C1 segment of cervical spinal cord (tissue), 14 donors: ENCODE measurements at regions not wholly inside any gene's neighbourhood (a gene's known extent, or its start where the extent isn't known, plus 50 kb on each side); places are given as distances from the start of the nearest gene placed in this dataset.
"Not testable (repeated sequence)": the region's sequence is repeated elsewhere in the genome, so short reads cannot be mapped to it uniquely, and the experiment has no call there.

Experiments used
- DNase-seq, 14 donors: peaks; one replicate each; lab custom pipeline; 2025; lab: John Stamatoyannopoulos, UW

GRCh38 chr1:173300061-173301044 lies 93.2 kb upstream of the TNFSF4 start:
- DNase-seq, result no peak

GRCh38 chr1:173301507-173301906 lies 94.4 kb upstream of the TNFSF4 start:
- DNase-seq, result no peak

- DNase-seq, result no peak
These were observed 95.2 kb upstream of the TNFSF4 start for GRCh38 chr1:173302366-173302765.

GRCh38 chr1:173302890-173303829 lies 96.0 kb upstream of the TNFSF4 start:
- DNase-seq, result no peak

GRCh38 chr1:173303984-173304383 lies 96.9 kb upstream of the TNFSF4 start:
- DNase-seq, result no peak

GRCh38 chr1:173304529-173305227 lies 97.5 kb upstream of the TNFSF4 start:
- DNase-seq, result no peak

- no peak for DNase-seq
These were observed 100.7 kb upstream of the TNFSF4 start for GRCh38 chr1:173307845-173308244.

- DNase-seq, result no peak
These were observed 107.5 kb upstream of the TNFSF4 start for GRCh38 chr1:173314656-173315055.

GRCh38 chr1:173315296-173315695 lies 108.2 kb upstream of the TNFSF4 start:
- DNase-seq, result no peak

- no peak for DNase-seq
These were observed 111.7 kb upstream of the TNFSF4 start for GRCh38 chr1:173318788-173319187.

- not testable (repeated sequence) for DNase-seq
These were observed 117.2 kb upstream of the TNFSF4 start for GRCh38 chr1:173324352-173324751.

- DNase-seq, result not testable (repeated sequence)
These were observed 120.9 kb upstream of the TNFSF4 start for GRCh38 chr1:173327987-173328386.

GRCh38 chr1:173328961-173329360 lies 121.8 kb upstream of the TNFSF4 start:
- DNase-seq, result no peak

- DNase-seq, result no peak
These were observed 122.6 kb upstream of the TNFSF4 start for GRCh38 chr1:173329726-173330125.

GRCh38 chr1:173330149-173330951 lies 123.2 kb upstream of the TNFSF4 start:
- DNase-seq, result no peak

GRCh38 chr1:173330952-173331548 lies 123.9 kb upstream of the TNFSF4 start:
- DNase-seq, result not testable (repeated sequence)

- no peak for DNase-seq
These were observed 124.9 kb upstream of the TNFSF4 start for GRCh38 chr1:173332026-173332425.

- DNase-seq, result no peak
These were observed 126.5 kb upstream of the TNFSF4 start for GRCh38 chr1:173333581-173333980.

- no peak for DNase-seq
These were observed 130.0 kb upstream of the TNFSF4 start for GRCh38 chr1:173337126-173337525.

- no peak for DNase-seq
These were observed 134.2 kb upstream of the TNFSF4 start for GRCh38 chr1:173341307-173341706.
